ENCODE measurements at regions not wholly inside any gene's neighbourhood (a gene's known extent, or its start where the extent isn't known, plus 50 kb on each side); places are given as distances from the start of the nearest gene placed in this dataset.

GRCh38 chr12:89877671-89878070 is 169.0 kb upstream of the ATP2B1 start:
- TF ChIP-seq CTCF (IDR thresholded peaks at IDR 0.05) = no peak
- TF ChIP-seq POLR2A (IDR thresholded peaks at IDR 0.05) = no peak
